Spinal cord (tissue), 9 donors: ENCODE measurements at regions not wholly inside any gene's neighbourhood (a gene's known extent, or its start where the extent isn't known, plus 50 kb on each side); places are given as distances from the start of the nearest gene placed in this dataset.
"Not testable (repeated sequence)": the region's sequence is repeated elsewhere in the genome, so short reads cannot be mapped to it uniquely, and the experiment has no call there.

Source experiments
- DNase-seq, 6 donors: peaks; one replicate each; pipeline versions ENCODE4 v3.0.0 to v3.0.0-alpha.2; 2013 to 2015; ENCODE audit warnings: low spot score in 6 of 6, low read depth in 4 of 6
- H3K27ac ChIP-seq: one replicate; pipeline ENCODE4 v1.5.1; 2013; ENCODE audit warnings: low read depth, low read length, control low read depth
- H3K27me3 ChIP-seq: one replicate; pipeline ENCODE4 v1.6.1; 2013; ENCODE audit warnings: low read length; ENCODE audit not compliant: control insufficient read depth, insufficient read depth
- H3K36me3 ChIP-seq: one replicate; pipeline ENCODE4 v1.6.1; 2013; ENCODE audit warnings: low read length; ENCODE audit not compliant: control insufficient read depth, insufficient read depth
- H3K4me1 ChIP-seq: one replicate; pipeline ENCODE4 v1.6.1; 2013; ENCODE audit warnings: low read length; ENCODE audit not compliant: control insufficient read depth, insufficient read depth
- H3K4me3 ChIP-seq: one replicate; pipeline ENCODE4 v1.5.1; 2013; ENCODE audit warnings: low read depth, low read length, control low read depth
- H3K9me3 ChIP-seq: one replicate; pipeline ENCODE4 v1.6.1; 2013; ENCODE audit warnings: low read length; ENCODE audit not compliant: control insufficient read depth, insufficient read depth
- WGBS: methylation state at CpG from one replicate; pipeline ENCODE4 v1.1.5; 2013; ENCODE audit warnings: missing lambda C conversion rate; ENCODE audit not compliant: insufficient coverage; 5-methylcytosine and 5-hydroxymethylcytosine counted together
- donor health status: healthy.

DNA sequence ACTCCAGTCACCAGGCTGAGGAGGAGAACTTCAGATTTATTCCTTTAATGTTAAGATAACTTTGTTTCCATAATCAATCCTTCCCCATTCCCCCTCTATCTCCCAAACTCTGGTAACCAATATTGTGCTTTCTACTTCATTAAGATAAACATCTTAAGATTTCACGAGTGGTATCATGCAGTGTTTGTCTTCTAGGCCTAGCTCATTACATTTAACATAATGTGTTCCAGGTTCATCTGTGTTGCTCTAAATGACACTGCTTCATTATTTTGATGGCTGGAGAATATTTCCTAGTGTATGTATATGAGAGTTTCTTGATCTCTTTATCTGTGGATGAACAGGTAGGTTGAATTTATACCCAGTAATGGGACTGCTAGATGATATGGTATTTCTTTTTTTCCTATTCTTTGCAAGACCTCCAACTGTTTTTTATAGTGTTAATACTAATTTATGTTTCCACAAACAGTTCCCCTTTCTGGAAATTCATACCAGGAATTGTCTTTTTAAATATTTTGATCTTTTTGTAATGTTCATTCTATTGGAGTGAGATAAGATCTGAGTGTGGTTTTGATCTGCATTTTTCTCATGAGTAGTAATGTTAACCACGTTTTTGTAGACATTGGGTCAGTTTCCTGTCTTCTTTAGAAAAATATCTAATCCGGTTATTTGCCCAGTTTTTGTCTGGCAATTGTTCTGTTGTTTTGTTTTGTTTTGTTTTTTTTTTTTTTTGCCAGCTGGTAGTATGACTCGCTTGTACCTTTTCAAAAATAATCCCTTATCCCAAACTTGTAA, 97.3 kb downstream of the POTEH start:
- DNase-seq, H3K9me3 ChIP-seq, H3K4me3 ChIP-seq, H3K36me3 ChIP-seq, H3K27ac ChIP-seq, H3K4me1 ChIP-seq, H3K27me3 ChIP-seq: not testable (repeated sequence)
- WGBS, result 60% methylated on average over 1 of the region's 4 CpGs

DNA sequence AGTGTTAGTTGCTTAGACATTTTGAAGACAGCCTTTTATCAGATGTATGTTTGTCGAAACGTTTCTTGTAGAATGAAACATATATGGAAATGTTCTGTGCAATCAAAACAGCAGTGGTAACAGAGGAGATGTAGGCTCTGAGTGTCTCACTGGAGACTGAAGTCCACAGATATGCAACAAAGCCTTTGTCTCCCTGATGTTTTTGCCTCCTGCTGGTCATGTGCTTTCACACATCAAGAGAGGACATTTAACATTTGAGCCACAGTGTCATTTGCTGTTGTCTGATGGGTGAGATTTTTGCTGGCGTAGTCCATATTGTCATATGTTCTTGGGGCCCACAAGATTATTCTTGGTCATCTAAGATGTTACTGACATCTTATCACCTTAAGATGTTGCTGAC, 101.7 kb downstream of the POTEH start:
- H3K27ac ChIP-seq, H3K4me3 ChIP-seq, H3K4me1 ChIP-seq, H3K27me3 ChIP-seq, H3K36me3 ChIP-seq, DNase-seq, H3K9me3 ChIP-seq: not testable (repeated sequence)
- no CpG with 5 or more reads among the region's 3 CpGs for WGBS

DNA sequence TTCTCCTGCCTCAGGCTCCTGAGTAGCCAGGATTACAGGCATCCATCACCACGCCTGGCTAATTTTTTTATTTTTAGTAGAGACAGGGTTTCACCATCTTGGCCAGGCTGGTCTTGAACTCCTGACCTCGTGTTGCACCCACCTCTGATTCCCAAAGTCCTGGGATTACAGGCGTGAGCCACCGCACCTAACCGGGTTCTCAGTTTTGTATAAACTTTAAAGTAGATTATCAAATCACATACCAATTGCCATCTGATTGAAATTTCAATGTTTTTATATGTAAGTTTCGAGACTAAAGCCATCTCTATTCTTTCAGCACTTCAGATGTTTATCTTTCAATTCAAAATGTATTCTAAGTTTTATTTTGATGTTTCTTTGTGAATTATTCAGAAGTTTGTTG, 110.1 kb downstream of the POTEH start:
- not testable (repeated sequence) for H3K27me3 ChIP-seq, H3K9me3 ChIP-seq, H3K36me3 ChIP-seq, H3K4me1 ChIP-seq, H3K4me3 ChIP-seq, DNase-seq, H3K27ac ChIP-seq
- WGBS, result no CpG with 5 or more reads among the region's 6 CpGs

DNA sequence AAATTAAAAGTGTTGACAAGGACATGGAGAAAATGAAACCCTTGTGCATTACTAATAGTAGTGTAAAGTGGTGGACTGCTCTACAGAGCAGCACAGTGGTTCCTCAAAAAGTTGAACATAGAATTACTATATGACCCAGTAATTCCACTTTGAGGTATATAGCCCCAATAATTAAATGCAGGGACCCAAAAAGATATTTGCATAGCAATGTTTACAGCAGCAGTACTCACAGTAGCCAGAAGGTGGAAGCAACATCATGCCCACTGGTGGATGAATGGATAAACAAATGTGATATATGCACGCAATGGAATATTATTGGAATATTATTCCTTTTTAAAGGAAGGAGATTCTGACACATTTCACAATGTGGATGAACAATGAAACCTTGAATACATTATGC, 121.3 kb downstream of the POTEH start:
- H3K4me3 ChIP-seq, H3K27ac ChIP-seq, H3K27me3 ChIP-seq, DNase-seq, H3K36me3 ChIP-seq, H3K9me3 ChIP-seq, H3K4me1 ChIP-seq: not testable (repeated sequence)
- WGBS, result no CpG with 5 or more reads among the region's 1 CpG

DNA sequence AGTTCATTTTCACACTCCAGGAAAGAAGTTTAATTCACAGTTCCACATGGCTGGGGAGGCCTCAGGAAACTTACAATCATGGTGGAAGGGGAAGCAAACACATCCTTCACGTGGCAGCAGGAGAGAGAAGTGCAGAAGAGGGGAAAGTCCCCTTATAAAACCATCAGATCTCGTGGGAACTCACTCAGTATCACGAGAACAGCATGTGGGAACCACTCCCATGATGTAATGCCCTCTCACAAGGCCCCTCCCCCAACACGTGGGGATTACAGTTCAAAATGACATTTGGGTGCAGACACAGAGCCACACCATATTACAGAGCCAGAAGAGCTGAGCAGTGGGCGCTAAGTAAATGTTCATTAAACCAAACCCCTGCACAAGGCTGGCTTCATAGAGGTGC, 126.0 kb downstream of the POTEH start:
- H3K4me1 ChIP-seq, result not testable (repeated sequence)

DNA sequence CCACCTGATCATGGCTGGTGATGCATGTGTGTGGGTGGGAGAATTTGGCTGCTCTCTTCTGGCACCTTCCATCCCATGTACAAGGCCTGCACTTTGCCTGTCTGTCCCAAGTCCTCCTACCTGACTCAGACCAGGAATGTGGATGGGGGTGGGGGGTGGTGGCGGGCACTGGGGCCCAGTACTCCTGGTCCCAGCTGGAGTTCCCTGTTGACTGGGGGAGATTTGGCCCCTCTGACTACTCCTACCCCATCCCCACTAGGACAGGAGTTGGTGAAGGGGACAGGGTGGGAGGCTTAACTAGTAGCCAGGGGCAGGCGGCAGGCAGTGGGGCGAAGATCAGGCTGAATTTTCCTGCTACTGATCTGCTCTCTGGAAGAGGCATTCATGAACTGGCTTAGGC, 126.6 kb downstream of the POTEH start:
- DNase-seq, result not testable (repeated sequence)

More for the DNA sequence above, 126.0 kb downstream of the POTEH start:
- H3K4me3 ChIP-seq, H3K27me3 ChIP-seq, H3K36me3 ChIP-seq, H3K27ac ChIP-seq, H3K9me3 ChIP-seq, DNase-seq: not testable (repeated sequence)
- WGBS, result no CpG with 5 or more reads among the region's 5 CpGs

DNA sequence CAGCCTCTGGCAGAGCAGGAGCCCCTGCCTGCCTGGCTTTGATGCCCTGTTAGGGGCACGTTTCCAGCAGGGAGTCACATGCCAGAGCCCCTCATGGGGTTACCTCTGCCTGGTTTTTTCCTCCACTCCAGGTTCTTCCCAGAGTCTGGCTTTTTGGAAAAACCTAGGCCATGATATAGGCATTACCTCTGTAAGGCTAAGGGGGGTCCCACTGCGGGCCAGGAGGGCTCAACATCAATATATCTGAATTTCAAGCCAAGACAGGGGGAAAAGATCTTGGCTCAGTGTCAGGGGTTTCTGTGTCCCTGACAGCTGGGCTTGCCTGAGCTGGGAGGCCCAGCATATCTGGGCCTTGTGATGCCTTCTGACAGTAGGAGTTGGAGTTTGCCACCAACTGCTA, 127.4 kb downstream of the POTEH start:
- not testable (repeated sequence) for H3K4me3 ChIP-seq, H3K9me3 ChIP-seq, DNase-seq, H3K27me3 ChIP-seq, H3K36me3 ChIP-seq, H3K27ac ChIP-seq, H3K4me1 ChIP-seq
- no CpG with 5 or more reads among the region's 2 CpGs for WGBS

More for the DNA sequence above, 126.6 kb downstream of the POTEH start:
- H3K4me3 ChIP-seq, H3K9me3 ChIP-seq, H3K4me1 ChIP-seq, H3K27ac ChIP-seq, H3K36me3 ChIP-seq, H3K27me3 ChIP-seq: not testable (repeated sequence)
- no CpG with 5 or more reads among the region's 3 CpGs for WGBS

DNA sequence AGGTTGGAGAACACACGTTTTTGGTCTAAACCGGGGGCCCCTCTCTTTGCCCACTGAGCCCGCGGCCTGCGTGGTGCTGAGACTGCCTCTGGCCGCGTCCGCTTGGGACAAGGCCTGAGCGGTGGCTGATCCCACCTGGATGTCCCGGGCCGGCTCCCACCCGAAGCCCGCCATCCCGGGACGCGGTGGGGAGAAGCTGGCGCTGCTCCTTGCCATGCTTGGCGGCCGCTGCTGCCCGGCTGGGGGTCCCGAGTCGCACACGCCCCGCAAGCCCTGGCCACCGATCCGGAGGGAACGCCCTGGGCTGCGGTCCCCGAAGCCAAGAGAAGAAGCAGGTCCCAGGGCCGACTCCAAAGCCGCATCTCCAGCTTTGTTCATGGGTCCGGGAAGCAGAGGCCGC, 130.1 kb downstream of the POTEH start:
- no CpG with 5 or more reads among the region's 33 CpGs for WGBS
- H3K4me3 ChIP-seq, H3K36me3 ChIP-seq, DNase-seq, H3K27me3 ChIP-seq, H3K27ac ChIP-seq, H3K9me3 ChIP-seq, H3K4me1 ChIP-seq: not testable (repeated sequence)

DNA sequence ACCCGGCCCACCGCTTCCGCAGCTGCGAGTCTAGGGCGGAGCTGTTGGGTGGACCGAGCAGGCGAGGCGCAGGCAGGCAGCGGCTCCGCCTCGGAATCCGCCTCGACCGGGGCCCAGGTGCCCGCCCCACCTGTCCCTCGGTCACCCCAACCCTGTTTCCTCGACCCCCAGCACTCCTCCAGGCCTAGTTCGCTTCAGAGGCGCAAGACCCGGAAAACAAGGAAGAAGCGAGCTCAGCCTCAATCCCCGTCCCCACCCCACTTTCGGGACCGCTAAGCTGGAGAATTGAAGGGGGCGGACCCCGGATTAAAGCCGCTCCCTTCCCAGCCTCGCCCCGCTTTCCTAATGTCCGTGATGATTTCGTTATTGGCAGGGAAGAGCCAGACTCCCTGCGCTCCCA, 131.3 kb downstream of the POTEH start:
- not testable (repeated sequence) for H3K36me3 ChIP-seq, H3K9me3 ChIP-seq, H3K27ac ChIP-seq, H3K4me1 ChIP-seq, H3K4me3 ChIP-seq, DNase-seq, H3K27me3 ChIP-seq
- no CpG with 5 or more reads among the region's 32 CpGs for WGBS

DNA sequence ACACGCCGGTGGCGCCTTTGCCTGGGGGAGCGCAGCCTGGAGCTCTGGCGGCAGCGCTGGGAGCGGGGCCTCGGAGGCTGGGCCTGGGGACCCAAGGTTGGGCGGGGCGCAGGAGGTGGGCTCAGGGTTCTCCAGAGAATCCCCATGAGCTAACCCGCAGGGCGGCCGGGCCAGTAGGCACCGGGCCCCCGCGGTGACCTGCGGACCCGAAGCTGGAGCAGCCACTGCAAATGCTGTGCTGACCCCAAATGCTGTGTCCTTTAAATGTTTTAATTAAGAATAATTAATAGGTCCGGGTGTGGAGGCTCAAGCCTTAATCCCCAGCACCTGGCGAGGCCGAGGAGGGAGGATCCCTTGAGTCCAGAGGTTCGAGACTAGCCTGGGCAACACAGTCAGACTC, 132.2 kb downstream of the POTEH start:
- WGBS, result no CpG with 5 or more reads among the region's 22 CpGs
- H3K9me3 ChIP-seq, H3K27ac ChIP-seq, H3K4me1 ChIP-seq, H3K27me3 ChIP-seq, DNase-seq, H3K4me3 ChIP-seq, H3K36me3 ChIP-seq: not testable (repeated sequence)
